Lower leg skin (tissue), 4 donors: ENCODE measurements at regions not wholly inside any gene's neighbourhood (a gene's known extent, or its start where the extent isn't known, plus 50 kb on each side); places are given as distances from the start of the nearest gene placed in this dataset.
"Not testable (repeated sequence)": the region's sequence is repeated elsewhere in the genome, so short reads cannot be mapped to it uniquely, and the experiment has no call there.

Experiments used
- DNase-seq, 2 donors: peaks; one replicate each; pipeline ENCODE4 v3.0.0-alpha.2; 2019; ENCODE audit warnings: low spot score in 2 of 2
- H3K4me3 ChIP-seq: fragments of 200-600 bp; sonication (generic); 2 replicates; pipeline ENCODE4 v1.5.1; 2017; ENCODE audit warnings: mild to moderate bottlenecking, low read depth; ENCODE audit not compliant: poor library complexity, severe bottlenecking
- CTCF ChIP-seq, 3 donors: fragments of 450-650 bp; IDR thresholded peaks; one replicate each; pipeline ENCODE4 v1.5.1; 2016; ENCODE audit warnings: antibody characterized with exemption in 3 of 3, mild to moderate bottlenecking in 3 of 3, moderate library complexity in 2 of 3
- POLR2A ChIP-seq, 2 donors: fragments of 450-650 bp; IDR thresholded peaks; one replicate each; pipeline ENCODE4 v1.6.1; 2016 to 2017; ENCODE audit warnings: antibody characterized with exemption in 2 of 2, mild to moderate bottlenecking in 1 of 2, moderate library complexity in 1 of 2
- WGBS, 2 donors: methylation state at CpG; one replicate each; pipeline ENCODE4 v1.1.5; 2018; 5-methylcytosine and 5-hydroxymethylcytosine counted together
- intact Hi-C: fragments of 100-400 bp; cut with DNase I; formaldehyde crosslinking; loops from one replicate; pipeline ENCODE4 v1.15.0; 2023; ENCODE audit warnings: low total_unique reads

DNA sequence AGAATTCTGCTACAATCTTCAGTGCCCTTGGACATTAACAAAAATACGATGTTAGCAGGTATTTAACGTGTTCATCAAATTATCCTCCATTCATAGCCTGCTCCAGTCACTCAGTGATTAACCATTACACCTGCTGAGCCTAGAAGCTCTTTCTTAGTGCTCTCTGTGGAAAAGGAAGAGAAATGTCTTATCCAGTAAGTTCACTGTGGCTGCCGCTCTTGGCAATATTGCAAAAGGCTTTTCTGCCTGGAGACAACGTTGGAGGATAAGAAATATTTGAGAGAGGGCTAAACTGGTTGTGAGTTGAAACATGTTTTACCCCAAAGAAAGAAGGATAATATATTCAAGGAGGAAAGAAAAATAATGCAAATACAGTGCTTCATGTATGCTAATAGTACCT, 217.4 kb upstream of the HSF2 start:
- 52 to 53% methylated on average over 4 of the region's 4 CpGs for WGBS, 2 donors
- TF ChIP-seq CTCF (IDR thresholded peaks at IDR 0.05) = no peak
- no peak for TF ChIP-seq POLR2A (IDR thresholded peaks at IDR 0.05)
- no peak overlapping the region for H3K4me3 ChIP-seq
- intact Hi-C loops = loop anchor here (5.0 kb wide), 1 partner anchor 750 kb away; no protein-coding TSS in a partner anchor
- DNase-seq = no peak

- DNase-seq = no peak
- no peak overlapping the region for H3K4me3 ChIP-seq
- intact Hi-C loops = loop anchor here (5.0 kb wide), 1 partner anchor 752 kb away; no protein-coding TSS in a partner anchor
- WGBS, 2 donors = 25 to 26% methylated on average over 4 of the region's 4 CpGs
- TF ChIP-seq CTCF (IDR thresholded peaks at IDR 0.05) (no peak), POLR2A (IDR thresholded peaks at IDR 0.05) (no peak)
Measured at GRCh38 chr6:122184401-122184827, 215.0 kb upstream of the HSF2 start.

DNA sequence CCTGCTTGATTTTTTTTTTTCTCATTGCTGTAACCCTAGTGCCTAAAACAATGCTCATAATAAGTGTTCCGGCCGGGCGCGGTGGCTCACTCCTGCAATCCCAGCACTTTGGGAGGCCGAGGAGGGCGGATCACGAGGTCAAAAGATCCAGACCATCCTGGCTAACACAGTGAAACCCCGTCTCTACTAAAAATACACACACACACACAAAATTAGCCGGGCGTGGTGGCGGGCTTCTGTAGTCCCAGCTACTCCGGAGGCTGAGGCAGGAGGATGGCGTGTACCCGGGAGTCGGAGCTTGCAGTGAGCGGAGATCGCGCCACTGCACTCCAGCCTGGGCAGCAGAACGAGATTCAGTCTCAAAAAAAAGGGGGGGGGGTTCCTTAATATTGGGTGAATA, 214.0 kb upstream of the HSF2 start:
- intact Hi-C loops, DNase-seq, H3K4me3 ChIP-seq: not testable (repeated sequence)
- 91 to 92% methylated on average over 19 of the region's 19 CpGs for WGBS, 2 donors

- WGBS, 2 donors = 90 to 98% methylated on average over 1 of the region's 1 CpG
- TF ChIP-seq CTCF (IDR thresholded peaks at IDR 0.05) = no peak
- no peak for TF ChIP-seq POLR2A (IDR thresholded peaks at IDR 0.05)
- no peak overlapping the region for H3K4me3 ChIP-seq
- no peak for DNase-seq
- intact Hi-C loops = no loop called here
Measured at GRCh38 chr6:122187186-122187585, 212.3 kb upstream of the HSF2 start.

DNA sequence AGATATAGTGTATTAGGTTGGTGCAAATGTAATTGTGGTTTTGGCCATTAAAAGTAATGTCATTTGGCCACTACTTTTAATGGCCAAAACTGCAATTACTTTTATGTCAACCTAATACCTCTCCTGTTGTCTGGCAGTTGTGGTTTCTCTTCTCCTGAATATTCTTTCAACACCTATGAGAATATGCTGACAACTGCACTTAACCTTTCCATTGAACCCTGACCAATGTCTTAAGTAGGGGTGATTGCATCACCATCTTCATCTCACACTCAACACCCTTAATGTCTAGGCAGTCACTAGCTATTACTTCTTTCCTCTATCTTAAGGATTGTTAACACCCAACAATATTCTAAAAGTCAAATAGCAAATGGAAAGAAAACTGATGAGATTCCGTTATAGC, 200.5 kb upstream of the HSF2 start:
- TF ChIP-seq POLR2A (IDR thresholded peaks at IDR 0.05) (no peak), CTCF (IDR thresholded peaks at IDR 0.05) (no peak)
- DNase-seq = no peak
- intact Hi-C loops = no loop called here
- WGBS, 2 donors = 96 to 100% methylated on average over 1 of the region's 1 CpG
- no peak overlapping the region for H3K4me3 ChIP-seq

DNA sequence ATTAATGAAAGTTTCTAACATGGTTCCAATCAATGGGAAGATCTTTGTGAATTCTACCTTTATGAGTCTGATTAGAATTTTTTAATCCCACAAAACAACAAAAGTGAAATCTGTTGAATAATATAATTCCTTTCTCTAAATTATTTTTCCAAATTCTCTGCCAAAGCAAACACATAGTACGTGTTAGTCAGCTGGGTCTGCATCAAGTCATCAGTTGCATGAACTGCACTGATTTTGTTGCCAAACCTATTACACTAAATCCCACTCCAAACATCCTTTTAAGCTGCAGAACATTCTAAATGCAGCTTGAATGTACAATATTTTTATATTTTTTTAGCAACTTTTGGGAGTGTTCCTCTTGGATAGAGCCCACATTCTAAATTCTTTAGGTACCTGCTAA, 199.0 kb upstream of the HSF2 start:
- intact Hi-C loops = no loop called here
- DNase-seq = no peak
- WGBS, 2 donors = 31 to 34% methylated on average over 1 of the region's 1 CpG
- H3K4me3 ChIP-seq = no peak overlapping the region
- TF ChIP-seq POLR2A (IDR thresholded peaks at IDR 0.05) (no peak), CTCF (IDR thresholded peaks at IDR 0.05) (no peak)
